Caco-2 (cell line): ENCODE measurements at regions not wholly inside any gene's neighbourhood (a gene's known extent, or its start where the extent isn't known, plus 50 kb on each side); places are given as distances from the start of the nearest gene placed in this dataset.

Experiments
- BruUV-seq: library from RNA; stranded (reverse); fragments of 400-500 nt; replicated peaks from 2 replicates; lab custom pipeline; 2021; lab: Mats Ljungman, UMichigan
- CTCF ChIA-PET: fragments of 300-600 bp; sonication (Branson Sonifier 250); formaldehyde crosslinking; loops from one replicate; lab custom pipeline; 2022; ENCODE audit warnings: antibody characterized with exemption; lab: Charles Lee
- POLR2A ChIA-PET: fragments of 300-600 bp; sonication (Branson Sonifier 250); formaldehyde crosslinking; loops from one replicate; lab custom pipeline; 2022; ENCODE audit warnings: antibody characterized with exemption; lab: Charles Lee
- DNase-seq, 2 experiments: peaks; one replicate each; pipeline versions ENCODE4 v3.0.0 to v3.0.0-alpha.2; 2020 to 2022
- H3K27me3 ChIP-seq: replicated peaks from 2 replicates; pipeline ENCODE4 v1.6.0; 2011; ENCODE audit warnings: low read length; ENCODE audit not compliant: control insufficient read depth, insufficient read depth
- H3K36me3 ChIP-seq: 2 replicates; pipeline ENCODE4 v1.5.1; 2011; ENCODE audit warnings: low read length; ENCODE audit not compliant: control insufficient read depth, insufficient read depth
- H3K4me1 ChIP-seq: fragments of 250-450 bp; sonication (Bioruptor Pico); 2 replicates; pipeline ENCODE4 v1.5.1; 2020; ENCODE audit warnings: mild to moderate bottlenecking
- H3K4me3 ChIP-seq: 2 replicates; pipeline ENCODE4 v1.5.1; 2011; ENCODE audit warnings: low read depth, mild to moderate bottlenecking, control low read depth, low read length
- H3K9me3 ChIP-seq: fragments of 250-450 bp; sonication (Bioruptor Pico); 2 replicates; pipeline ENCODE4 v1.5.1; 2020; ENCODE audit warnings: mild to moderate bottlenecking, moderate library complexity
- H3K27ac Mint-ChIP-seq: one replicate; pipeline ENCODE4 v1.8.0; 2022; ENCODE audit warnings: mixed read lengths; ENCODE audit not compliant: unreplicated experiment
- H3K27me3 Mint-ChIP-seq: one replicate; pipeline ENCODE4 v1.8.0; 2022; ENCODE audit warnings: mixed read lengths; ENCODE audit not compliant: insufficient read depth, unreplicated experiment
- H3K36me3 Mint-ChIP-seq: one replicate; pipeline ENCODE4 v1.8.0; 2022; ENCODE audit warnings: mild to moderate bottlenecking, mixed read lengths; ENCODE audit not compliant: insufficient read depth, unreplicated experiment
- H3K4me1 Mint-ChIP-seq: one replicate; pipeline ENCODE4 v1.8.0; 2022; ENCODE audit warnings: low read depth, mixed read lengths; ENCODE audit not compliant: unreplicated experiment
- H3K4me3 Mint-ChIP-seq: one replicate; pipeline ENCODE4 v1.8.0; 2022; ENCODE audit warnings: mild to moderate bottlenecking, moderate library complexity, mixed read lengths; ENCODE audit not compliant: unreplicated experiment
- H3K9me3 Mint-ChIP-seq: one replicate; pipeline ENCODE4 v1.8.0; 2022; ENCODE audit warnings: mixed read lengths; ENCODE audit not compliant: unreplicated experiment
- intact Hi-C: fragments of 100-400 bp; cut with micrococcal nuclease; formaldehyde crosslinking; loops from one replicate; pipeline ENCODE4 v1.10.0; 2022; ENCODE audit not compliant: unreplicated experiment
- TF ChIP-seq, protein P1 (sequence below), 2 experiments: fragments of 200-600 bp in 1 of 2; IDR thresholded peaks; 1 replicate in 1 of 2; 2 replicates in 1 of 2; pipeline versions ENCODE4 v1.5.1 to v1.8.0; 2011 to 2022; ENCODE audit warnings: antibody characterized with exemption in 1 of 2, control low read depth in 1 of 2, inconsistent platforms in 1 of 2, low read depth in 1 of 2, low read length in 1 of 2, mild to moderate bottlenecking in 1 of 2, moderate library complexity in 1 of 2; ENCODE audit not compliant: insufficient read depth in 1 of 2, severe bottlenecking in 1 of 2, unreplicated experiment in 1 of 2

DNA sequence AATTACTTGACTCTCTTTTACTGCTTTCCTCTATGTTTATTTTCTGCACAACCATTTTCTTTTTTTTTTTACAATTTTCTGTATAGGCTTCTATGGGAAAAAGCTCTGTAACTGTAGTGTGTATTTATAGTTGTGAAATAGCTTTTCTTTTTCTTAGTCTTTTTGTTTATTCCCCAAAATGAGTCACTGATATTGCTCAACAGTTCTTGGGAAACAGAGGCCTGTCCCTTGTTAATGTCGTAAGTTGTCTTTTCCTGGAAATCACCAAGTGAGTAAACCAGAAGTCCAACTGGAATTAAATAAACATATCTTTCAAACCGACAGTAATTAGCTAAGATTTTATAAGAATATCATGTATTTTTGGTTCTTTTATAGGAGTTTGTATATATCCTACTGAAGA is 325.1 kb upstream of the PRR16 start:
- H3K4me3 Mint-ChIP-seq: no peak overlapping the region
- peak in 1 of 2 experiments; percentile 14 for DNase-seq
- POLR2A ChIA-PET: no interaction called here

DNA sequence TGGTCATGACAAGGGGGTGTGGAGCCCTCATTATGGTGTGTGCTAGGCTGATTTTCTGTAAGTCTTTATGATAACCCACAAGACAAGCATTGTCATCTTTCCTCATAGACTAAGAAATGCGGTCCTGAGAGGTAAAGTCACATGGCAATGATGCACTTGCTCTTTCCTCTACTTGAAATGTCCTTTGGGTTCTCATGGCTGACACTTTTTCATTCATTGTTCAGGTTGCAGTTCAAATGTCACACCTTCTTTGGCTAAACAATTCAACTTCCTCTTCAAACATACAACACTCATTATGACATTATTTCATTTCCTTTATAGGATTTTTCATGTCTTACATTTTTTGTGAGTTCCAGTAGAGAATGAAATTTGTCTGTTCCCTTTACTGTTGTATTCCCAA is 323.6 kb upstream of the PRR16 start:
- Histone ChIP-seq H3K4me3 (no peak overlapping the region), H3K27me3 (no peaks in the 10 kb centered on the region), H3K36me3 (no peaks in the 10 kb centered on the region), H3K4me1 (no peaks in the 10 kb centered on the region), H3K9me3 (no peaks in the 10 kb centered on the region)
- H3K36me3 Mint-ChIP-seq: no peaks in the 10 kb centered on the region
- intact Hi-C loops: no loop called here
- peaks cover 3% of the 10 kb centered on the region for H3K9me3 Mint-ChIP-seq
- H3K4me1 Mint-ChIP-seq: no peaks in the 10 kb centered on the region
- POLR2A ChIA-PET: no interaction called here
- BruUV-seq: no TSS peak
- no peak overlapping the region for H3K4me3 Mint-ChIP-seq
- H3K27me3 Mint-ChIP-seq: no peaks in the 10 kb centered on the region
- CTCF ChIA-PET: no interaction called here
- TF ChIP-seq, protein P1, sequence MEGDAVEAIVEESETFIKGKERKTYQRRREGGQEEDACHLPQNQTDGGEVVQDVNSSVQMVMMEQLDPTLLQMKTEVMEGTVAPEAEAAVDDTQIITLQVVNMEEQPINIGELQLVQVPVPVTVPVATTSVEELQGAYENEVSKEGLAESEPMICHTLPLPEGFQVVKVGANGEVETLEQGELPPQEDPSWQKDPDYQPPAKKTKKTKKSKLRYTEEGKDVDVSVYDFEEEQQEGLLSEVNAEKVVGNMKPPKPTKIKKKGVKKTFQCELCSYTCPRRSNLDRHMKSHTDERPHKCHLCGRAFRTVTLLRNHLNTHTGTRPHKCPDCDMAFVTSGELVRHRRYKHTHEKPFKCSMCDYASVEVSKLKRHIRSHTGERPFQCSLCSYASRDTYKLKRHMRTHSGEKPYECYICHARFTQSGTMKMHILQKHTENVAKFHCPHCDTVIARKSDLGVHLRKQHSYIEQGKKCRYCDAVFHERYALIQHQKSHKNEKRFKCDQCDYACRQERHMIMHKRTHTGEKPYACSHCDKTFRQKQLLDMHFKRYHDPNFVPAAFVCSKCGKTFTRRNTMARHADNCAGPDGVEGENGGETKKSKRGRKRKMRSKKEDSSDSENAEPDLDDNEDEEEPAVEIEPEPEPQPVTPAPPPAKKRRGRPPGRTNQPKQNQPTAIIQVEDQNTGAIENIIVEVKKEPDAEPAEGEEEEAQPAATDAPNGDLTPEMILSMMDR (IDR thresholded peaks at IDR 0.05; ENCODE audit: insufficient read depth in 1 of 2, low read depth in 1 of 2, low read length in 1 of 2, severe bottlenecking in 1 of 2, unreplicated experiment in 1 of 2): no peak
- H3K27ac Mint-ChIP-seq: no peak overlapping the region
- no peak for DNase-seq

More for the DNA sequence above, 325.1 kb upstream of the PRR16 start:
- Mint-ChIP-seq H3K27ac (no peak overlapping the region), H3K27me3 (no peaks in the 10 kb centered on the region), H3K4me1 (no peaks in the 10 kb centered on the region), H3K36me3 (no peaks in the 10 kb centered on the region), H3K9me3 (no peaks in the 10 kb centered on the region)
- CTCF ChIA-PET: no interaction called here
- no peaks in the 10 kb centered on the region for H3K9me3 ChIP-seq
- intact Hi-C loops: no loop called here
- H3K4me1 ChIP-seq: no peaks in the 10 kb centered on the region
- no peaks in the 10 kb centered on the region for H3K27me3 ChIP-seq
- H3K4me3 ChIP-seq: no peak overlapping the region
- no peaks in the 10 kb centered on the region for H3K36me3 ChIP-seq
- TF ChIP-seq, protein P1 (IDR thresholded peaks at IDR 0.05; ENCODE audit: insufficient read depth in 1 of 2, low read depth in 1 of 2, low read length in 1 of 2, severe bottlenecking in 1 of 2, unreplicated experiment in 1 of 2): no peak
- no TSS peak for BruUV-seq

DNA sequence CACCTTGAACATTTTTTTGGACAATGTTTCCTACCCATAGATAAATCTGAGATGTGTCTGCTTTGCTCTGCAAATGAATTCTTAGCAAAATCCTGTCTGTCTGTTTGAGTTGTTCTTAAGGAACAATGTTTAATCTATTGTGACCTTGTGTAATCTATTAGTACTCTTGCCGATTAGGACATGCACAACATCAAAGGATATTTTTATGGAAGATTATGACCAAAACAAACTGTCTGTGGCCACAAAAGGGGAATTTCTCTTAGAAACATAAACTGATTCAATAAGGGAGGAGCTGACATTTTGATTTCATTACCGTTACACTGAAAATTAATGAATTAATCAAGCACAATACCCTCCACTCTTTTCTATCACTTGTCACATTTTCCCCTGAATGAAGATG is 323.0 kb upstream of the PRR16 start:
- no peaks in the 10 kb centered on the region for H3K27me3 Mint-ChIP-seq
- no peaks in the 10 kb centered on the region for H3K27me3 ChIP-seq
- no peaks in the 10 kb centered on the region for H3K36me3 ChIP-seq
- no TSS peak for BruUV-seq
- H3K4me3 Mint-ChIP-seq: no peak overlapping the region
- H3K9me3 ChIP-seq: no peaks in the 10 kb centered on the region
- ChIA-PET CTCF (no interaction called here), POLR2A (no interaction called here)
- no peak overlapping the region for H3K27ac Mint-ChIP-seq
- H3K36me3 Mint-ChIP-seq: no peaks in the 10 kb centered on the region
- no peaks in the 10 kb centered on the region for H3K4me1 Mint-ChIP-seq
- intact Hi-C loops: no loop called here
- no peak for DNase-seq
- TF ChIP-seq, protein P1 (IDR thresholded peaks at IDR 0.05; ENCODE audit: insufficient read depth in 1 of 2, low read depth in 1 of 2, low read length in 1 of 2, severe bottlenecking in 1 of 2, unreplicated experiment in 1 of 2): no peak
- H3K4me3 ChIP-seq: no peak overlapping the region
- peaks cover 9% of the 10 kb centered on the region for H3K9me3 Mint-ChIP-seq
- H3K4me1 ChIP-seq: no peaks in the 10 kb centered on the region
